HG02973 (cell line): ENCODE measurements at regions not wholly inside any gene's neighbourhood (a gene's known extent, or its start where the extent isn't known, plus 50 kb on each side); places are given as distances from the start of the nearest gene placed in this dataset.

Source experiments
- ATAC-seq: cut with Tn5 transposase; IDR thresholded peaks from one replicate; pipeline ENCODE4 v1.9.1; 2021; ENCODE audit warnings: moderate library complexity; ENCODE audit not compliant: unreplicated experiment

DNA sequence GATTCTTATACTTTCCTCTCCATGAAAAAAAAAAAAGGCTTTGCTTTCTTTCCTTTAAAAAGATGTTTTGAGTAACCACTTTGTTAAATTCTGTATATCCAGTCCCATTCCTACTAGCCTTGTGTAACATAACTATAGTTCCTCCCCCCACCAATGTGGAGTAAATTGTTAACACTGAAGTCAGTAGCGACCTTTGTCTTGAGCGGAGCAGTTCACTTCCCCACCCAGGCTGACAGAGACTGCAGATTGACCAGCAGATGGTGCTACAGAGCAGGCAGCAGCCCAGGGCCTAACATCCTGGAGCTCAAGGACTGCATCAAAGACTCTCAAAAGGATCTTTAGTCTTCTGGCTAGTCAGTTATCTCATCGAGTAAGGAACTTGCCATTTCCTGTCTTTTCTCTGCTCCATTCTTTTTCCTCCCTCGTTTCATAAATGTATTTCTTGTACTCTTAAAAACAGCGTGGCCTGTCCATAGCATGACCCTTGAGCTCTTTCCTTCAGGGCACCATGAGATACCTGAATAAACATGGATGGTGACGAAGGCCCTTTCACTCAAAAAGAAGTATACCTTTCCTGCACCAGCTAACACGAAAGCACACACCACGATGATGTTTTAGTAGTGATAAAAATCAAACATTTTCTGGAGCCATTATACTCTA is 503.5 kb upstream of the PKN2 start:
- ATAC-seq = peak; percentile 95

DNA sequence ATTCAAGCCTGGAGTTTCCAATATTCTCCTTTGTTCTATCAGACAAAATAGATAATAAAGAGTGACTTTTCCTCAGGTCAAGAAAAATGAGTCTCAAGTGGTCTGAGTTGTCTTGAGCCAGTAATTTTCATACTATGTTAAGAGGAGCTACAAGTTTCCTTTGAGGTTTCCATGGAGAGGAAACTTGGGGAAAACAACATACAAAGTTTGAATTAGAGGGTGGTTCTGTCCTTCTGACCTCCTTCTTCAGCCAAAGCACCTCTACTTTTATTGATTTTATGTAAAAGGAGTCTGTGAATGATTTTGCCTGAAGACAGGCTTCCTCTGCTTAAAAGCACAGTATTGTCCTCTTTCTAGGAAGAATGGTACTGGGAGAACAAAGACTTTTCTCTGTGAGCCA is 497.2 kb upstream of the PKN2 start:
- ATAC-seq = no peak

DNA sequence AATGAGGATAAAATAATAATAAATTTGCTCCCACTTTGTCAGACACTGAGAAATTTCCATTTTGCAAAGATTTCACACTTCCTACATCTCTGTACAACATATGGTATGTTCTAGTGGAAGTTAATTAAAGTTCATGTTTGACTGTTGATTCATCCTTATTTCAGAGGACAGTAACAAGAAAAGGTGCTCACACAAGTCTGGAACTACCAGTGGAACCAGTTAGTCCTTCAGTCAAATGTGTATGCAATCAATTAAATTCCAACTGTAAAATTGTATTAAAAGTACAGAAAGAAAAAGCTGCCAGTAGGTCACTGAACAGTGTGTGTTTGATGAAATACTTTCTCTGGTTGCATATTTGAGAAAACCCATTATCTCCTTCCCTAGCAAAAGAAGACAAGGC is 496.0 kb upstream of the PKN2 start:
- ATAC-seq = no peak

DNA sequence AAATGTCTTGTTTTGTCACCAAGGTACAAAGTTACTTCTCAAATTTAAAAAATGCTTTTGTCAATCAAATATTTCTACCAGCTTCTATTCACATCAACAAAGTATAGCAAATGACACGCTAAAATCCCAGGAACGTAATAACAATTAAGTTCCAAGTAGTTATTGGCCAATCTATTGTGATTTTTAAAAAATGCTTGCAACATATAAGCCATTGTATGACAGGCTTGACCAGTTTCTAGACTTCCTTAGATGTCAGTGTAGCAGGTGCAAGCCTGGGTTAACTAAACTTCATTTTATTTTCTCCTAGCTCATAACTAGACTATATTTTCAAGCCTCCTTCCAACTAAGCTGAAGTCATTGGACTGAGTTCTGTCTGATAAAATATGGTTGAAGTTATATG is 494.5 kb upstream of the PKN2 start:
- no peak for ATAC-seq

DNA sequence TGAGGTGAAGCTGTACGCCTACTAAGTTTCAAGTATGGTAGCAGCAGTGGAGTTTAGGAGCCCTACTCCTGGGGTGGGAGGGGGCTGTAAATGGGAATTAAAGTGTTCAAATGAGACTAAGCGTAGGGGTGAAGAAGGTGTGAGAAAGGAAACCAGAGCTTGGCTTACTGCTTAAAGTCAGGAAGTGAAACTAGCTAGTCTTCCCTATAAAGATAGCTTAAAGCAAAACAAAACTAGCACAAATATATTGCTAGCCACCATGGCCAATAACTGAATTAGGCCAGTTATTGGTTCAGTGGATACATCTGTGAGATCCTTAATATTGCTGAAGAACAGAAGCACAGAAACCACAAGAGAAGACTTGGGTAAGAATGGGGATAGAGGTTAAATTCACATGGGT is 492.2 kb upstream of the PKN2 start:
- peak; percentile 85 for ATAC-seq

DNA sequence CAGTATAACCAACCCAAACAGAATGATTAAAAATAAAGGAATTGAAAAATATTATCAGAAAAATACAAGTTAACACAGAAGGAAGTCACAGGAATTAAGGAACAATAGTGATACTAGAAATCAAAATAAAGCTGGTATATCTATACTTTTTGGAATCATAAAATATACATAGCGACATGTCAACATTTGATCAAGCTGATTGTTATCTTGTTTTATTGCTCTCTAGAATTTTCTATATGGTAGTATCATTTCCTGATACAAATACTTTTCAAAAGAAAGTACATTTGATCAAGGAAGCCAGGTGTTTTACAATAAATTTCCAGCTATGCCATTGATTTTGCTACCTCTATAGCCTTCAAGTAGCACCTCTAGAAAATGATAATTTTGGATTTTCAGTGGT is 489.5 kb upstream of the PKN2 start:
- ATAC-seq = no peak

DNA sequence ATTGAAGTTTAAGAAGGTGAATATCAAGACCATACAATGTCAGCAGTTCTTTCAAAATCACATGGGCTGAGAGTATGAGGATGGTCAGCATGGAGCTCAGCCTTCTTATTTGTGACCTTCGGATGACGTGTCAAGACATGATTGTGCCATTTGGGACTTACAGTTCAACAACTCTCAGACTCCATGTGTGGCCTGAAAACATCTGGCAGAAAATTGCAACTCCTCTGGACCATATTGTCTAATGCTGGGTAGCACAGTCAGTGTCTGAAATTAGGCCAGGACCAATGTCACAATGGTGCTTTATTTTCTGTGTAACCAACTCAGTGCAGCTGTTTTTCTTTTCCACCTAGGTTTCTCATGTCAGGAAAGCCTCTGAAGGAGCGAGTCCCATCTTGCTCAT is 483.5 kb upstream of the PKN2 start:
- ATAC-seq = no peak

DNA sequence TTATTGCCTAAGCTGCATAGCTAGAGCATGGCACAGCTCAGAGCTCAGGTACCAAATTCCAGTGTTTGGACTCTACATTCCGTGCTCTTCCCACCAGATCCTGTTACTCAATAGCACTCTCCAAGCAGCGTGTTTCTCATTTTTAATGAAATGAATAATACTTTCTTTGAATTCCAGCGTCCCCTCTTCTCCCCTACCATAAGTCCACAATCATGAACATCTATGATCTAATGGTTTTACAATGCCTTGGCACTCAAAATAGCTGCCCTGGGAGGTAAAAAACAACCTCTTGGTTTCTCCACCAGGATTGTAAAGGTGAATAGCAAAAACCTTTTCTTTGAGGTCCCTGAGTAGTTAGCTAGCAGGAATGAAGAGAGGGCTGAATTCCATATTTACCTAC is 480.0 kb upstream of the PKN2 start:
- ATAC-seq = no peak

DNA sequence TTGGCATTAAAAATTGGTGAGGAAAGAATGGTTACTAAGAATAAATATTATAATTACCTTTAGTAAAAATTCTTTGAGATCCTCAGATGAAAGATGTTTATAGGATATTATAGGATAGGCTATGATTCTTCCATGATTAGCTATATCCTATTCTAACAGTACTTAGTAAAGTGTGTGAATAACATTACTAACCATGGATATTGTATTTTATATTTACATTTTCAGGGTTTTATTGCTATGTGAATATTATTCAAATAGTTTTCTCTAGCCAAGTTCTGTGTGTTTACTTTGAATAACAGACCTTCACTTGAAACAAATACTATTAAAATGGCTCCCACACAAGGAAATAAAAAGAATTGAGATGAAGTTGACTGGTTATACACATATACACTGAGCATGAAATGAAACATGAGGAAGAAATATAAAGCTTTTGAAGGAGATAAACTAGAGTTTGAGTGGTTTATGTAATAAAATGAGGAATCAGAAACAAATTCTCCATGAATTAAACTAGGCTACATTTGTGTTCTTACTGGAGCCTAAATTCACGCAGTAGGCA is 479.4 kb upstream of the PKN2 start:
- ATAC-seq = no peak

DNA sequence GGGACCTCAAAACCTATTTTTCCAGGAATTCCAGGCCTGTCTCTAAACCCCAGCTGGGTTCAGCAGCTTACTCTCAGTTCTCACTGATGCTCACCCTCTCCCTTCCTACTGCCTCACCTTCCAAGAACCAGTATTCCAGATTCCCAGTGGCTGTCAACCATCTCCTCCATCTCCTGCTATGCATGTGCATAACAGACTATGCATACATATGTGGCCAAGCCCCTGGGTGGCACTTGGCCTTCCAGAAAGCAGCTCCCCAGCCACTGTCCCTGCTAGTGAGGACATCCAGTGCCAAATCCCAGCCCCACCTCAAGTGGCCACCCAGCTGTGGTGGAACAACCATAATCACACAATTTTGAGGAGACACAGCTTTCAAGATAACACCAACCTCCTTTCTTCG is 475.7 kb upstream of the PKN2 start:
- ATAC-seq = no peak

DNA sequence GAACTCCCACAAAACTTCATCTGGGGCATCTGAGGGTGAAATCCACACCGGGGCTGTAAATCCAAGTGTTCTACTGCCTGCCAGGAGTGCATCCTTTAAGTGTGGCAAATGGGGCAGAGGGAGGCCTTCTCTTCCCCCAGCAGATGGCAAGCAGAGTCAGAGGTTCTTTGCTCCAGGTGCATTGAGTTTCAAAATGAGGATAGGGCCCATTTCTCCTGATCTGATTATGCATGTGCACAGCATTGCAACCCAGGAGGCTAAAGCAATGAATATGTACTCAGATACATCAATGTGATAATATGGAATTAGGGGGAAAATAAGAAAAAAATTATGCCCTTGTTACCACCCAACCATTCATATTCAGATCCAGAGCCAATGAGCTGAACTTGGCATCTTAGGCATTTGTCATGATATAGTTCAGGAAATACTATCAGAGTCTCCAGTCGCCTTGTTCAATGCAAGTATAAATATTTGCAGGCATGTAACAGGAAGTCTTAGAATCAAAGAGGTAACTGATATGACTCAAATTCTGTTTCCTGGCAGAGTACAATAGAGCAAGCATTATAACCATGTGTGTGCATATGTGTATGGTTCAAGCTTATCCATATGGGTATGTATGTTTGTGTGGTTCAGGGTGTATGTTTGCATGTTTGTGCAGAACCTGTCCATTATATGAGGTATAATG is 473.8 kb upstream of the PKN2 start:
- ATAC-seq = no peak

DNA sequence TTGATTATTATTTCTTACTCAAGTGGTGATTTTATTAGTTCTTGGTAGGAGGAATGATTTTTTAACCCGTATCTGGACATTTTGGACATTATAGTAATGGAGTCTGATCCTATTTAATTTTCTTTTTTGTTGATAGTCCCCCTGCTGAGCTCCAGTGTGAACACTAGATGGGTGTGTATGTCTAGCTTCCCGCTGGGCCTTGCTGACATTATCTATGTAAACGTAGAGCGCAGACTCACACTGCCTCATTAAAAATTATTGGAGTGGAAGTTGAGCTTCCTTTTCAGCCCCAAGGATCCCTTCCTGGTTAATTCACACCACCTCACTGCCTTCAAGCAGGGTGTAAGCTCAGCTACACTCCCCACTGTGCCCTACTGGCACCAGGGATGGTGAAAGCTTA is 467.6 kb upstream of the PKN2 start:
- ATAC-seq = no peak

DNA sequence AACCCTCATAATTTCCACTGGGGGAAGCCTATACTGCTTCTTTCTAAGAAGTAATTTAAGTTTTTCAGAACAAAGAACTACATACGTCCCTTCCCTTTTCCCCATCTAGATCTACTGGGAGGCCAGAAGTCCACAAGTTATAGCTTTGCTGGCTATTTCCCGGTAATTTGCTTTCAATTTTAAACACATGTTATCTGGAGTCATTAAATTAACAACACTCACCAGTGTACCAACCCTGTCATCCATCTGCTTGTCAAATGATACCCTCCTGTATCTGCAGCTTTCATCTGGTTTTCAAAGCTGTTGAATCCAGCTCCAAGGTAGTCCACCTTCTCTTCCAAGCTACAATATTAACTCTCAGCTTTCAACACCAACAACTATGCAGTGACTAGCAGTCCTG is 466.7 kb upstream of the PKN2 start:
- no peak for ATAC-seq

DNA sequence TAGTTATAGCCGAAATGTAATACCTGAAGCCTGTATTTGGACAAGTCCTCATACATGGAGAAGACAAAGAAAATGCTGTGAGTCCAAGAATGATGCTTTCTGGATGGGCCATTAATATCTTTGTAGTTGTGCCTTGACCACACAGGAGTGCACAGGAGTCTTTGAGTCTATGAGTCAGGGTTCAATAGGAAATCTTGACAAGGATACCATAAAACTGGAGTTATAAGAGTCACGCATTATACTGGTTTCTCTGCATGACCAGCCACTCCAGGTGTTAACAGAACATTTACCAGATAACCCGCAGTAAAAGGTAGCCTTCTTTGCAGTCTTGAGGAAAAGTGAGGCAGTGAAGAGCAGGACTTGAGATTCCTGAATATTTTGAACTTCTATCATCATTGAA is 464.6 kb upstream of the PKN2 start:
- no peak for ATAC-seq

DNA sequence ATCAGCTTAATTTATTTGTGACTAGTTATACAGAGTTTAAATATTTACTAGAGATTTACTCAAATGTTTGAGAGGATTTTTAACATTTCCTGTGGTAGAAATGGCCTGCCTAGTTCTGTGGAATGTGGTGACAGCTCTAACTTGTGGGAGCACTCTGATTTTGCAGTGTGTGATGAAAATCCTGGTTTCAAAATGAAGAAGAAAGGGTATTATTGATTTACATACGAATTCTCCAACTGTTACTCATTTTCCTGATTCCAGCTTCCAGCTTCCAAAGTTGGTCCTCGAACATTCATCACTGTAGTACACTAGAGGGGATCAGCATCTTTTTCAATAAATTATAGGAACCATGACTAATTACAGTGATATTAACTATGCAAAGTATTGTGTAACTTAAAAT is 462.7 kb upstream of the PKN2 start:
- ATAC-seq = no peak

DNA sequence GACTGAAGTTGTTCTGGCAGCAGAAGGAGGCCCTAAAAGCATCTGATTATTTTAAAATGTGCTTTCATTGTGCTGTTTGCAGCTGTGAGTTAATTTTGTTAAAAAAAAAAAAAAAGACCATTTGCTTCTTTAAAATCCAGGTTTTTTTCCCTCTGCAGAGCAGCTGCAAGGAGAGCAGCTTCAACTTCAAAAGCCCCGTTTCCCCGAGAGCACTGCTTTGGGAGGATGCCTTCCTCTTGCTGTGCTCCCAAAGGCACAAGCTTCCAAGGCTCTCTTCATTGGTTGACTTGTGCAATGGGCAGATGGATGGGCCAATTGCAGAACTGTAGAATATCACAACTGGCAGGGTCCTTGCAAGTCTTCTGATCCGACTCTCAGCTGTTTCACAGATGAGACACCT is 459.2 kb upstream of the PKN2 start:
- no peak for ATAC-seq

DNA sequence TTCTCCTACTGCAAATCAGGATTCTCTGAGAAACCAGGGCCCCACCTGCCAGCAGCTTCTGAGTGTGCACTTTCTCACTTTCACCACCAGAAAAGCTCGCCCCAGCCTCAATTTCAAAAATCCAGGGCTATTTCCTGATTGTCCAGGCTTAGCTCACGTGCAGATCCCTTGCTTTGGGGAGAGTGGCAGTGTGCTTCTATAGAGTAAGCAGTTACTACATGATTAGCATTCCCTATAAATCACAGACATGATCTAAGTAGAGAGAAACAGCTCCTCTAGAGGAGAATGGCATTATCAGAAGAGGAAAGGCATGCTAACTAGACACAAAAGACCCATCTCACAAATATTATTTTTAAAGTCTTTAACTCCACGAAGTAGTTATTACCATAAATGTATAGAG is 456.0 kb upstream of the PKN2 start:
- ATAC-seq = no peak

DNA sequence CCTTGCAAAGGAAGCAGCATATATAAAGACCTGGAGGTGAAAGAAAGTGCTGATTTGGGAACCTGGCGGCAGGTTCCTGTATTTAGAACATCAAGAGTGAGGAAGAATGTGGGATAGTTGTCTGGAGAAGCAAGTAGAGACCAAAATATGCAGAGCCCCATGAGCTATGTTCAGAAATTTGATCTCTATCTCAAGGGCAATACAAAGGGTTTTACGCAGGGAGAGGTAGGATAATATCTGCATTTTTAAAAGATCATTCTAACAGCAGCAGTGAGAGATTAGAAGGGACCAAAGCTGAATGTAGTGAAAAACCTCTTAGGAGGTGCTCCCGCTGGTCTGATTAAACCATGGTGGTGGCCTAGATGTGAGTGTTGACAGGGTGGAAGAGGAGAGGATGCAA is 453.9 kb upstream of the PKN2 start:
- ATAC-seq = no peak

DNA sequence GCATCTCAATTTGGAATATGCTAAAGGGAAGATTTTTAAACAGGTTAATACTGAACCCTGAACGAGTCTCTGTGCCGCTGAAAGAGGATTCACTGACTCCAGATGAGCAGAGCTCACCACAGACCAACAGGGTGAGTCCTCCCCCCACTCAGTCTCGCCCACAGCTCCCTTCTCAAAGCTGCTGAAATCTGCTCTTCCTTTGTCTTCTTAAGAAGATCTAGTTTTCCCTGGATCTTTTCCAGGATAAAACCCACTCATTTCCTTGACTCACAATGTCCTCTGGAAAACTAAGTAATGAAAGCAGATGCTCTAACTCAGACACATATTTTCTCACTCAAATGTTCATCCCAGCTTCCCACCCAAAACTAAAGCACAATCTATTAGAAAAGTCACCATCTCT is 447.0 kb upstream of the PKN2 start:
- ATAC-seq = no peak

DNA sequence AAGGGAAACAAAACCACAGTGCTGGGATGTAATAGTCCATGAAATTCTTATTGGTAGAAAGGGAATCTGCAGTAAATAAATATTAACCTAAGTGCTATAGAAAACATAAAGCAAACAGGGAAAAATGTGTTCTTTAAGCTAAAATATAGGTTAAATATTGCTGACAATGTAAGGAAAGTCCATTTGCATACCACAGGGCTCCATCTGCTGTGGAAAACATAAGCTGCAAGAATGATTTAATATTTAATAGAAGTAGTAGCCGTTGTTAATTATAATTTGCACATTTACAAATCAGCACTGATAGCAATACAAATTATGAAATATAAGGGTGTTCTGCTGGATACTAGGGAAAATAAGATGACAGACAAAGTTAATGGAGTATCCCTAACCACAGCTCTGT is 444.9 kb upstream of the PKN2 start:
- ATAC-seq = no peak

DNA sequence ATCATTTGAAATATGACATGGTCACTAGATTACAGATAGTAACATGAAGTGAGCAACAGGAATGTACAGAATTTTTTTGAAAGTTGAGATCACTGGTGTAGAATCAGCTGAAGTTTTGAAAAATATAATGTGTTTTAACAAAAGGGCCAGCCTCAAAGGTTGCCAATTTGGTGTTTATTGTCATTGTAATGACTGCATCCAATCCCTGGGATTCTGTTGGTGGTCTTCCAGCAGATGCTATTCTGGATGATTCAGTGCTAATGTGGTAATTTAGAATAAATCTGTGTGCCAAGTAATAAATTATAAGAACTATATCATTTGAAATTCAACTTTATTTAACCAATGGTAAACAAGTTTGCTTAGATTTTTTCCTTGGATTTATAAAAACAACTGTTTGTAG is 436.4 kb upstream of the PKN2 start:
- ATAC-seq = no peak

DNA sequence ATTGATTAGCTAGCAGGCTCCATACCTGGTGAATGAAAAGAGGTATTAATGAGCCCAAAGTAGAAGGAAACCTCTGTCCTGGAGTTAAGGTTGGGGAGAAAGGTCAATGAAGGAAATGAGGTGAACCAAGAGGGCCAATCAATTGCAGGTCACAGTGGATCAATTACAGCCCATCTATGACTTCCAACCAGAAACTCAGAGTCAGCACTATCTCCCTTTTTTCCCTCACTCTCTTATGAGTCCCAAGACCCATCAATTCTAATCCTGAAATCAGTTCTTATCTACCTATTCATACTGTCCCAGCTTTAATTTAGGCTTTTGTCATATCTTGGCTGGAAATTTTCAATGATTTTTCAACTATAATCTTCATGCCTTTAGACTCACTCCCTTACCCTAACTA is 433.2 kb upstream of the PKN2 start:
- ATAC-seq = no peak

DNA sequence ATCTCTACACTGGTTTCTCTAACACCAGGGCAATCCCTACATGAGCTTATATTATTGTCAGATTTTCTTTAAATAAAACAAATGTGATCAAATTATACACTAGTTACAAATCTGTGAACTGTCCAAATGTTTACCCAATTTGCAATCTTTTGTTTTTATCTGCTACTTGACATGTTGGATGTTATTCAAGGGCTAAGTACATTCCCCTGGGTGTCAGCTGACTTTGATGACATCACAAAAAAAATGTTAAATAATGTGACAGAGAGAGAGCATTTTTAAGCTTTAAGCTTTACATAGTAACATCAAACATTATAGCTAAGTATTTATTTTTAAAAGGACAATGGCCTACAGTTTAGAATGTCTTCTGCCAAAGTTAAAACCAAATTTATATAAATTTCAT is 431.3 kb upstream of the PKN2 start:
- no peak for ATAC-seq
